Activated naive CD4-positive, alpha-beta T cell treated with anti-CD3 and anti-CD28 coated beads, Interleukin-2, amount 50 U/mL, for 72 hours (primary cell): ENCODE measurements at regions not wholly inside any gene's neighbourhood (a gene's known extent, or its start where the extent isn't known, plus 50 kb on each side); places are given as distances from the start of the nearest gene placed in this dataset.
"Not testable (repeated sequence)": the region's sequence is repeated elsewhere in the genome, so short reads cannot be mapped to it uniquely, and the experiment has no call there.

Experiments
- ATAC-seq, 2 donors: fragments of 150-1000 bp; cut with Tn5 transposase; 2 replicates each; pipeline ENCODE4 v1.10.0; 2021; ENCODE audit warnings: mild to moderate bottlenecking in 2 of 2, moderate library complexity in 2 of 2
- DNase-seq, 2 donors: peaks; one replicate each; pipeline ENCODE4 v3.0.0; 2021 to 2022; ENCODE audit warnings: low spot score in 2 of 2
- H3K27ac Mint-ChIP-seq, 2 donors: one replicate each; pipeline ENCODE4 v1.8.0; 2022; ENCODE audit warnings: mild to moderate bottlenecking in 2 of 2, mixed read lengths in 2 of 2
- H3K36me3 Mint-ChIP-seq, 2 donors: one replicate each; pipeline ENCODE4 v1.8.0; 2022; ENCODE audit warnings: mixed read lengths in 2 of 2
- H3K9me3 Mint-ChIP-seq, 2 donors: one replicate each; pipeline ENCODE4 v1.8.0; 2022; ENCODE audit warnings: mixed read lengths in 2 of 2

DNA sequence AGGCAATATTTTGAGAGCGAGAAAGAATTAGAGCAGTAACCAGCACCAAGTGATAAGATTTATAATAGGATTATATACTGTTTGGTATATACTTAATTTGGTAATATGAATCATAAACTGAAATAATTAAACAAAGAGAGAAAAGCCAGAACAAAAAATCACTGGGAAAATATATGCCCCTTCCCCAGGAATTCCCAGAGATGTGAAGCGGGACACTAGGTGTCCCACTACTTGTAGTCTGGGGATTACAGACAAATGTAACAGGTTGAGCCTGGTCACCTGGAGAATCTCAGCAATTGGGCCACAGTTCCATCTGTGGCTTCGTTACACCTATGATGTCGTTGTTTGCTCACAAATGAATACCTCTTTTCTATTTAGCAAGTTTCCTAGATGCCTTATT lies 256.1 kb upstream of the CHAC2 start:
- no peaks in the 10 kb centered on the region for H3K36me3 Mint-ChIP-seq
- ATAC-seq (no peak), DNase-seq (no peak)
- H3K9me3 Mint-ChIP-seq, result no peaks in the 10 kb centered on the region
- peak overlapping the region in 1 of 2 donors; percentile 59 for H3K27ac Mint-ChIP-seq

DNA sequence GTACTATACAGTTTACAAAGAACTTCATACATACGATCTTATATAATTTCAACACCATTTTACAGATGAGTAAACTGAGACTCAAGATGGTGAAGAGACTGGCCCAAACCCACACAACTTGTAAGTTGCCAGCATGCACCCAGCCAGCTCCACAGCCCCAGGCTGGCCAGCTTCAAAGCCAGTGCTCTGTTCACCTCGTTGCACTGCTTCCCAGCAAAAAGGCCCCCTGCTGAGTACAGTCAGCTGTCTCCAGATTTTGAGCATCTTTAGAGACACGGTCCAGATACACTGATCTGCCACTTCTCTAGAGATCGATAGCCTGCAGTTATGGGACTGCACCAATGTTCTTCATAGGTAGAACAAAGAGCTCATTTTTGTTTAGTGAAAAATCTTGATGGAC lies 257.2 kb upstream of the CHAC2 start:
- no peak for ATAC-seq

GRCh38 chr2:53509831-53510388 lies 257.7 kb upstream of the CHAC2 start:
- DNase-seq (no peak), ATAC-seq (no peak)
- H3K9me3 Mint-ChIP-seq, result no peaks in the 10 kb centered on the region
- no peak overlapping the region for H3K27ac Mint-ChIP-seq
- H3K36me3 Mint-ChIP-seq, result no peaks in the 10 kb centered on the region

More for the DNA sequence above, 257.2 kb upstream of the CHAC2 start:
- H3K27ac Mint-ChIP-seq, result no peak overlapping the region
- DNase-seq, result no peak
- no peaks in the 10 kb centered on the region for H3K9me3 Mint-ChIP-seq
- H3K36me3 Mint-ChIP-seq, result no peaks in the 10 kb centered on the region

- H3K9me3 Mint-ChIP-seq, result no peaks in the 10 kb centered on the region
- no peaks in the 10 kb centered on the region for H3K36me3 Mint-ChIP-seq
- no peak overlapping the region for H3K27ac Mint-ChIP-seq
- ATAC-seq (no peak), DNase-seq (no peak)
Measured at GRCh38 chr2:53508667-53509066, 258.9 kb upstream of the CHAC2 start.

DNA sequence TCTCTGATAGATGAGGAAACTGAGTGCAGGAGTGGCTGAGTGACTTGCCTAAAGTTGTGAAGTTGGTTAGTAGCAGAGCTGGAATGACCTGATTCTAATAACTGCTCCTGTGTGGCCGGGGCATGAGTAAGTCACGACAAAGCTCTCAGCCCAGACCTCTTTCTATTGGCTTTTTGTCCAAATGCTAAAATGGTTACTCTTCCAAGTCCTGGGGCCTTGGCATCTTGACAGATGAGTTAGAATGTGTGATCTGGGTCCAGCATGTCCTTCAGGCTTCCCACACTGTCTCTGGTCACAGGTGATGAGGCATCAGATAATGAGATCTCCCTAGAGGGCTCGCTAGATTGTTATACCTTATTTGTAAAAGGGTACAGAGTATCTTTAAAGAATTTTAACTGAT lies 260.5 kb upstream of the CHAC2 start:
- not testable (repeated sequence) for H3K9me3 Mint-ChIP-seq, DNase-seq, ATAC-seq, H3K36me3 Mint-ChIP-seq, H3K27ac Mint-ChIP-seq

GRCh38 chr2:53505826-53506225 lies 261.8 kb upstream of the CHAC2 start:
- Mint-ChIP-seq H3K9me3 (no peaks in the 10 kb centered on the region), H3K27ac (no peak overlapping the region), H3K36me3 (no peaks in the 10 kb centered on the region)
- ATAC-seq (no peak), DNase-seq (no peak)

DNA sequence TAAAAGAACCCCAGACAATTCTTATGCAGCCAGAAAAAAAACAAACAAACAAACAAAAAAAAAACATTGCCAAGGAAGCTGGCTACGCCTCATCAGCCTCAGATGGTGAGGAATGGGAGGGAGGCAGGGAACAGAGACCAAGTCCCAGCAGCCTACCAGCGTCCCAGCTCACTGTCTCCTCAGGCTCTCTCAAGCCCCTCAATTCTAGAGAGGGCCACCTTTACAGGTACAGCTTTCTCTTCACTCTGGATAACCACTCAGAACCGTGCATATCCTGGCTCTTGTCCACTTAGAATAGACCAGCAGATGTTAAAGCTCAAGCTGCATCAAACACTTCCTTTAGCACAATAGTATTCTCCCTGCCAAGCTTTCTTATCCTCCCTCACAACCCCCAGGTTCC lies 263.1 kb upstream of the CHAC2 start:
- Mint-ChIP-seq H3K27ac (no peak overlapping the region), H3K9me3 (no peaks in the 10 kb centered on the region), H3K36me3 (no peaks in the 10 kb centered on the region)
- DNase-seq (no peak), ATAC-seq (no peak)

DNA sequence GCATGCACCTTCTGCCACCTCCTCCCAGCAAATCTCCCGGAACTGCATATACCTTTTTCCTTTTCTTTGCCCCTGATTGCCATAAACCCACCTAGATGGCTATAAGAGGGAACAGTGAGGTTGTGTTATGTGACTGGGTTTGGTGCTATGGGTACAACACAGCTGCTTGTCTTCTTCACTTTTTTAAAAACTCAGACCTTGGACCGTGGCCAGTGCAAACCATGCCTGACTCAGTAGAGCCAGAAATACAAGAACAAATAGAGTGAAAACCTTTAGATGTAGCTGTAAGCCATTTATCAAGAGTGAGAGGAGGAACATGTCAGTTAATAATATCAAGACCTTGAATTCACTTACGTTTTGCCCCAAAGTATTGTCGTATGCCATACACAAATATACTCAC lies 267.4 kb upstream of the CHAC2 start:
- Mint-ChIP-seq H3K27ac (no peak overlapping the region), H3K9me3 (no peaks in the 10 kb centered on the region), H3K36me3 (no peaks in the 10 kb centered on the region)
- DNase-seq, result no peak
- ATAC-seq, result no peak

- no peak overlapping the region for H3K27ac Mint-ChIP-seq
- ATAC-seq, result no peak
Measured at GRCh38 chr2:53498210-53498609, 269.4 kb upstream of the CHAC2 start.

DNA sequence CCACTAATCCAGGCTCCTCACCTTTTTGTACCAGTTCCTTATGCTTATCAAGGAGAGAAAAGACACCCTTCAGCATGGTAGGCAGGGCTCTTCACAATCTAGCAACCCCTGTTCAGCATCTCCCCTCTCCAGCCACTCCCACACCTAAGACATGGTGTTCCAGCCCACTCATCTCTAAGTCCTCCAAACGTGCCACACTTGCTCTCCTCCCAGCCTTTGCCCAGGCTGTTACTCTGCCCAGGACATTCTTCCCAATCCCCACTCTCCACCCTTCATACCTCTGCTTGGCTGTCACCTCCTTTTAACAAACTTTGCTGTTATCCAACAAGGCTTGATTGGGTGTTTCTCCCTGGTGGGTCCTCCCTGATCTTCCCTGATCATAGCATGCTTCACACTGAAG lies 270.6 kb upstream of the CHAC2 start:
- Mint-ChIP-seq H3K27ac (no peak overlapping the region), H3K9me3 (no peaks in the 10 kb centered on the region), H3K36me3 (no peaks in the 10 kb centered on the region)
- no peak for ATAC-seq
- DNase-seq, result no peak

More at GRCh38 chr2:53498210-53498609, 269.4 kb upstream of the CHAC2 start:
- Mint-ChIP-seq H3K36me3 (no peaks in the 10 kb centered on the region), H3K9me3 (no peaks in the 10 kb centered on the region)
- no peak for DNase-seq

- Mint-ChIP-seq H3K9me3 (no peaks in the 10 kb centered on the region), H3K27ac (no peak overlapping the region), H3K36me3 (no peaks in the 10 kb centered on the region)
- ATAC-seq (no peak), DNase-seq (no peak)
Measured at GRCh38 chr2:53493210-53493609, 274.4 kb upstream of the CHAC2 start.

GRCh38 chr2:53490659-53491058 lies 276.9 kb upstream of the CHAC2 start:
- no peak for ATAC-seq
- H3K27ac Mint-ChIP-seq, result no peak overlapping the region

DNA sequence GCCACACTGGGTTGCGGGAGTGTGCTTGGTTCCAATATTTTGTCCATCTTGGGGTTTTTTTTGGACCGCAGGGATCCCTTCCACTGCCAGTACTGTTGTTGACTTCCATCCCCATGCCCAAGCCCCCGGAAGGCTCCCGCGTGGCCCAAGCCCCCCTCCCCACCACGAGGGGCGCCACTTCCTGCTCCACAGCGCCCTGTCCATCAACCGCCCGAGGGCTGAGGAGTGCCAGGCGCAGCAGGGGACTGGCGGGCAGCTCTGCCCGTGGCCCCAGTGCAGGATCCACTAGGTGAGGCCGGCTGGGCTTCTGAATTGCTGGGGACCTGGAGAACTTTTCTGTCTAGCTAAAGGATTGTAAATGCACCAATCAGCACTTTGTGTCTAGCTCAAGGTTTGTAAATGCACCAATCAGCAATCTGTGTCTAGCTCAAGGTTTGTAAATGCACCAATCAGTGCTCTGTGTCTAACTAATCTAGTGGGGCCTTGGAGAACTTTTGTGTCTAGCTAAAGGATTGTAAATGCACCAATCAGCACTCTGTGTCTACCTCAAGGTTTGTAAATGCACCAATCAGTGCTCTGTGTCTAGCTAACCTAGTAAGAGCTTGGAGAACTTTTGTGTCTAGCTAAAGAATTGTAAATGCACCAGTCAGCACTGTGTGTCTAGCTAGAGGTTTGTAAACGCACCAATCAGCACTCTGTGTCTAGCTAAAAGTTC lies 281.3 kb upstream of the CHAC2 start:
- DNase-seq, H3K27ac Mint-ChIP-seq, H3K9me3 Mint-ChIP-seq, H3K36me3 Mint-ChIP-seq, ATAC-seq: not testable (repeated sequence)

More at GRCh38 chr2:53490659-53491058, 276.9 kb upstream of the CHAC2 start:
- Mint-ChIP-seq H3K36me3 (no peaks in the 10 kb centered on the region), H3K9me3 (no peaks in the 10 kb centered on the region)
- no peak for DNase-seq

- ATAC-seq, result no peak
- no peak for DNase-seq
- no peaks in the 10 kb centered on the region for H3K36me3 Mint-ChIP-seq
- H3K27ac Mint-ChIP-seq, result no peak overlapping the region
- H3K9me3 Mint-ChIP-seq, result no peaks in the 10 kb centered on the region
Measured at GRCh38 chr2:53485021-53485728, 282.4 kb upstream of the CHAC2 start.

DNA sequence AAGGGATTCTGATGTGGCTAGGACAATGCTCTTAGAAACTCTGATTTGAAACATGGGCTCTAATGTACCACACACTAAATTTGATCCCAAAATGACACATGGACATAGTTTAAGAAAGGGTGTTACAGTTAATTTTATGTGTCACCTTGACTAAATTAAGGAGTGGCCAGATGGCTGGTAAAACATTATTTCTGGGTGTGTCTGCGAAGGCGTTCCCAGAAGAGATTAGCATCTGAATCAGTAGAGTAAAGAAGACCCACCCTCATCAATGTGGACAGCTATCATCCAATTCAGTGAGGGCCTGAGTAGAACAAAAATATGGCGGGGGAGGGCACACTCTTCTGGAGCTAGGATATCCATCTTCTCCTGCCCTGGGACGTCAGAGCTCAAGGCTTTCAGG lies 283.1 kb upstream of the CHAC2 start:
- Mint-ChIP-seq H3K9me3 (no peaks in the 10 kb centered on the region), H3K36me3 (no peaks in the 10 kb centered on the region), H3K27ac (no peak overlapping the region)
- peak in 1 of 2 donors; percentile 63 for ATAC-seq
- DNase-seq, result no peak

- no peak overlapping the region for H3K27ac Mint-ChIP-seq
- no peaks in the 10 kb centered on the region for H3K36me3 Mint-ChIP-seq
- H3K9me3 Mint-ChIP-seq, result no peaks in the 10 kb centered on the region
- no peak for ATAC-seq
- no peak for DNase-seq
Measured at GRCh38 chr2:53477517-53477916, 290.1 kb upstream of the CHAC2 start.

- Mint-ChIP-seq H3K27ac (no peak overlapping the region), H3K9me3 (no peaks in the 10 kb centered on the region), H3K36me3 (no peaks in the 10 kb centered on the region)
- DNase-seq (no peak), ATAC-seq (no peak)
Measured at GRCh38 chr2:53476834-53477233, 290.8 kb upstream of the CHAC2 start.

DNA sequence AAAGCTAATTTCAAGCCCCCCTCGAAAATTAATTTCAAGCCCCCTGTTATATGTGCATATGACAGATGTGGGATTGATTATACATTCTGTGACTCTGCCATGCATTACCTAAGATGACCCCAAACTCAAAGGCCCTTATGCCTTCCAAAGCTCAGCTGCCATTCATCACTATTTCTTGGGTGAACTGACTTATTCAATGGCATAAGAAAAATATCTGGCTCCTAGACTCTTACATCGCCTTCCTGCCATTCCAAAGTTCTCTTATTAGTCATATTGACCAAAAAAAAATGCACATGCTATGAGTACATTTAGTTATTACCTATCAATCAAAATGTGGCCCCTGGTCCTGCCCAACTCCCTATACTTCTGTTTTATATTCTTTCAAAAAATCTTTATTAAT lies 291.8 kb upstream of the CHAC2 start:
- H3K9me3 Mint-ChIP-seq, result peaks cover 0 to 2% of the 10 kb centered on the region in 2 donors
- no peak overlapping the region for H3K27ac Mint-ChIP-seq
- ATAC-seq (no peak), DNase-seq (no peak)
- H3K36me3 Mint-ChIP-seq, result no peaks in the 10 kb centered on the region
